ENCODE measurements at regions not wholly inside any gene's neighbourhood (a gene's known extent, or its start where the extent isn't known, plus 50 kb on each side); places are given as distances from the start of the nearest gene placed in this dataset.

GRCh38 chr1:232252546-232253118 lies 377.3 kb downstream of the SIPA1L2 start:
- no peaks in the 10 kb centered on the region for H3K9me3 ChIP-seq (ENCODE audit: insufficient read depth in 2 of 2, low read depth in 1 of 2, low read length in 1 of 2)
- H4K91ac ChIP-seq (replicated peaks; ENCODE audit: insufficient read length, low read length) = no peak overlapping the region
- H2BK12ac ChIP-seq (ENCODE audit: low read depth, low read length) = no peak overlapping the region
- peak overlapping the region; percentile 20 to 40; a peak in 1 of 4 replicates for H3K4me2 ChIP-seq (ENCODE audit: insufficient read depth in 1 of 2, low read depth in 2 of 2, low read length in 2 of 2)
- CTCF ChIA-PET (ENCODE audit: partially characterized antibody) = interaction anchor here (0.6 to 0.8 kb wide), 2 partner anchors 13 to 1511 kb away, joined by 4 read pairs; no protein-coding TSS in a partner anchor
- no peak overlapping the region for H3K9ac ChIP-seq (replicated peaks in 1 of 4; ENCODE audit: extremely low read depth in 1 of 4, low read depth in 3 of 4, low read length in 3 of 4)
- H3K79me2 ChIP-seq (ENCODE audit: control insufficient read depth in 1 of 2, insufficient read depth in 2 of 2, low read length in 2 of 2) = no peaks in the 10 kb centered on the region
- no peaks in the 10 kb centered on the region for H4K20me1 ChIP-seq (replicated peaks in 1 of 2; ENCODE audit: control insufficient read depth in 1 of 2, insufficient read depth in 2 of 2, low read length in 2 of 2)
- H3K4me3 ChIP-seq (ENCODE audit: extremely low read depth in 1 of 4, insufficient read depth in 2 of 4, low read depth in 3 of 4, low read length in 4 of 4) = peak overlapping the region in 1 of 4 experiments; percentile 14; a peak in 1 of 8 replicates
- H3K36me3 ChIP-seq (ENCODE audit: control insufficient read depth in 2 of 4, insufficient read depth in 4 of 4, low read length in 3 of 4) = no peaks in the 10 kb centered on the region; a peak in 1 of 8 replicates
- H3K79me1 ChIP-seq (ENCODE audit: low read depth, low read length) = no peaks in the 10 kb centered on the region
- no peak overlapping the region for H3K4ac ChIP-seq (replicated peaks; ENCODE audit: insufficient read length, low read depth, low read length)
- no peak overlapping the region for H2AFZ ChIP-seq (ENCODE audit: low read length)
- H2BK5ac ChIP-seq (ENCODE audit: low read depth, low read length) = no peak overlapping the region
- H2BK20ac ChIP-seq (ENCODE audit: low read length) = no peak overlapping the region
- no peak overlapping the region for H3K14ac ChIP-seq (ENCODE audit: insufficient read length)
- H3K23me2 ChIP-seq (ENCODE audit: low read depth, low read length) = no peaks in the 10 kb centered on the region
- no peak overlapping the region for H4K8ac ChIP-seq (ENCODE audit: extremely low read depth, insufficient read depth, low read length)
- no peak overlapping the region for H3K27ac ChIP-seq (ENCODE audit: low read depth, low read length)
- no peak for DNase-seq (ENCODE audit: low read depth in 1 of 2, low spot score in 2 of 2)
- WGBS, 2 experiments (ENCODE audit: extremely low coverage in 1 of 2, insufficient coverage in 1 of 2, insufficient read length in 1 of 2, insufficient replicate concordance in 2 of 2, low coverage in 1 of 2, low lambda C conversion rate in 2 of 2, missing lambda C conversion rate in 1 of 2) = 19% methylated on average over 11 of the region's 11 CpGs; no CpG with 5 or more reads in 1 of the 2 experiments
- H2AK5ac ChIP-seq (ENCODE audit: low read depth, low read length) = no peak overlapping the region
- no peak overlapping the region for H3K23ac ChIP-seq (ENCODE audit: insufficient read length)
- H3K27me3 ChIP-seq (replicated peaks in 1 of 4; ENCODE audit: control insufficient read depth in 3 of 4, extremely low read depth in 1 of 4, insufficient read depth in 3 of 4, low read length in 3 of 4) = peaks cover 20 to 68% (median 43%) of the 10 kb centered on the region in 4 experiments
- no peak overlapping the region for H4K5ac ChIP-seq (ENCODE audit: insufficient read length, low read depth, low read length)
- FAIRE-seq = peak; percentile 58
- H2BK120ac ChIP-seq (replicated peaks; ENCODE audit: low read depth, low read length) = no peak overlapping the region
- no peak overlapping the region for H3K56ac ChIP-seq (replicated peaks; ENCODE audit: insufficient read length, low read depth, low read length)
- H2BK15ac ChIP-seq (ENCODE audit: low read length) = no peak overlapping the region
- H3K18ac ChIP-seq (ENCODE audit: extremely low read depth, low read length) = no peak overlapping the region
- POLR2A ChIA-PET (ENCODE audit: partially characterized antibody) = interaction anchor here (1.2 kb wide), 2 partner anchors 28 to 52 kb away, joined by 3 read pairs; no protein-coding TSS in a partner anchor
- H3K4me1 ChIP-seq (replicated peaks in 1 of 4; ENCODE audit: control insufficient read depth in 3 of 4, insufficient read depth in 4 of 4, low read length in 3 of 4) = peaks cover 1 to 8% (median 4%) of the 10 kb centered on the region in 4 experiments; a peak in 2 of 7 replicates
- TF ChIP-seq SP4 (IDR thresholded peaks at IDR 0.05; ENCODE audit: low read length) (no peak), POU5F1 (IDR thresholded peaks at IDR 0.05; ENCODE audit: low read depth, low read length) (no peak), GABPA (IDR thresholded peaks at IDR 0.05; ENCODE audit: borderline replicate concordance, insufficient read depth, low read length) (no peak), GTF2F1 (IDR thresholded peaks at IDR 0.05; ENCODE audit: borderline replicate concordance, low read depth, low read length) (no peak), ZNF274 (IDR thresholded peaks at IDR 0.05; ENCODE audit: borderline replicate concordance, extremely low read depth, low read length) (no peak), EP300 (IDR thresholded peaks at IDR 0.05; ENCODE audit: borderline replicate concordance in 1 of 2, low read depth in 2 of 2, low read length in 2 of 2) (no peak), SIX5 (IDR thresholded peaks at IDR 0.05; ENCODE audit: low read depth, low read length) (no peak), RAD21 (IDR thresholded peaks at IDR 0.05 in 1 of 2, conservative IDR thresholded peaks at IDR 0.05 in 1 of 2; ENCODE audit: low read depth in 2 of 2, low read length in 2 of 2) (0 out of 4 replicates have a peak, but pooled peaks of 1 of the 2 experiments have one; percentile 9), NANOG (IDR thresholded peaks at IDR 0.05; ENCODE audit: insufficient read depth, low read depth, low read length, poor library complexity, severe bottlenecking) (peak; percentile 49), YY1 (IDR thresholded peaks at IDR 0.05; ENCODE audit: low read depth, low read length) (peak; percentile 82), EZH2 (IDR thresholded peaks at IDR 0.05; ENCODE audit: low read depth, low read length, severe bottlenecking) (no peak)

Measured in H1 (cell line).